ENCODE measurements at regions not wholly inside any gene's neighbourhood (a gene's known extent, or its start where the extent isn't known, plus 50 kb on each side); places are given as distances from the start of the nearest gene placed in this dataset.

DNA sequence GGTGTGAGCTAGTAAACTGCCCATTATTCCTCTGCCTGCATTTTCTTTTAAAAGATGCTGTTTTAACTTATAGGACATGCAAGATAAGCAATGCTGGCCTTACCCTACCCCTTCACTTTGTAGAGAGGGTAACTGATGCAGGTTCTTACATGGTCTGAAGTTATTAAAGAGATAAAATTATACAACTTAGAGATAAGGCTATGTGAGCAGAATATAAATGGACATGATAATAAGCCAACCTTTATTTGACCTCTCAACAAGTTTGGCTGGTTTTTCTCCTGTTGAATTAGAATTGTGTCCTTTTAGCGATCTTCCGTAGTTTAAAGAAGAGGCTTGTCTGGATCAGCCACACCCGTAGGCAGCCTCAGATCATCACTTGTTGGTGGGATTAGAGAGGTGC is 377.0 kb downstream of the BTBD3 start:
- TF ChIP-seq EZH2 (IDR thresholded peaks at IDR 0.05; ENCODE audit: low read length) = no peak
- TF ChIP-seq, protein P1, sequence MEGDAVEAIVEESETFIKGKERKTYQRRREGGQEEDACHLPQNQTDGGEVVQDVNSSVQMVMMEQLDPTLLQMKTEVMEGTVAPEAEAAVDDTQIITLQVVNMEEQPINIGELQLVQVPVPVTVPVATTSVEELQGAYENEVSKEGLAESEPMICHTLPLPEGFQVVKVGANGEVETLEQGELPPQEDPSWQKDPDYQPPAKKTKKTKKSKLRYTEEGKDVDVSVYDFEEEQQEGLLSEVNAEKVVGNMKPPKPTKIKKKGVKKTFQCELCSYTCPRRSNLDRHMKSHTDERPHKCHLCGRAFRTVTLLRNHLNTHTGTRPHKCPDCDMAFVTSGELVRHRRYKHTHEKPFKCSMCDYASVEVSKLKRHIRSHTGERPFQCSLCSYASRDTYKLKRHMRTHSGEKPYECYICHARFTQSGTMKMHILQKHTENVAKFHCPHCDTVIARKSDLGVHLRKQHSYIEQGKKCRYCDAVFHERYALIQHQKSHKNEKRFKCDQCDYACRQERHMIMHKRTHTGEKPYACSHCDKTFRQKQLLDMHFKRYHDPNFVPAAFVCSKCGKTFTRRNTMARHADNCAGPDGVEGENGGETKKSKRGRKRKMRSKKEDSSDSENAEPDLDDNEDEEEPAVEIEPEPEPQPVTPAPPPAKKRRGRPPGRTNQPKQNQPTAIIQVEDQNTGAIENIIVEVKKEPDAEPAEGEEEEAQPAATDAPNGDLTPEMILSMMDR (optimal IDR thresholded peaks at IDR 0.05 in 1 of 3, IDR thresholded peaks at IDR 0.05 in 1 of 3, conservative IDR thresholded peaks at IDR 0.05 in 1 of 3; ENCODE audit: extremely low read depth in 1 of 3, insufficient read depth in 2 of 3, low read length in 3 of 3) = no peak
